Caco-2 (cell line): ENCODE measurements at regions not wholly inside any gene's neighbourhood (a gene's known extent, or its start where the extent isn't known, plus 50 kb on each side); places are given as distances from the start of the nearest gene placed in this dataset.

Experiments used
- BruUV-seq: library from RNA; stranded (reverse); fragments of 400-500 nt; replicated peaks from 2 replicates; lab custom pipeline; 2021; lab: Mats Ljungman, UMichigan
- CTCF ChIA-PET: fragments of 300-600 bp; sonication (Branson Sonifier 250); formaldehyde crosslinking; loops from one replicate; lab custom pipeline; 2022; ENCODE audit warnings: antibody characterized with exemption; lab: Charles Lee
- POLR2A ChIA-PET: fragments of 300-600 bp; sonication (Branson Sonifier 250); formaldehyde crosslinking; loops from one replicate; lab custom pipeline; 2022; ENCODE audit warnings: antibody characterized with exemption; lab: Charles Lee
- DNase-seq, 2 experiments: peaks; one replicate each; pipeline versions ENCODE4 v3.0.0 to v3.0.0-alpha.2; 2020 to 2022
- H3K27me3 ChIP-seq: replicated peaks from 2 replicates; pipeline ENCODE4 v1.6.0; 2011; ENCODE audit warnings: low read length; ENCODE audit not compliant: control insufficient read depth, insufficient read depth
- H3K36me3 ChIP-seq: 2 replicates; pipeline ENCODE4 v1.5.1; 2011; ENCODE audit warnings: low read length; ENCODE audit not compliant: control insufficient read depth, insufficient read depth
- H3K4me1 ChIP-seq: fragments of 250-450 bp; sonication (Bioruptor Pico); 2 replicates; pipeline ENCODE4 v1.5.1; 2020; ENCODE audit warnings: mild to moderate bottlenecking
- H3K4me3 ChIP-seq: 2 replicates; pipeline ENCODE4 v1.5.1; 2011; ENCODE audit warnings: low read depth, mild to moderate bottlenecking, control low read depth, low read length
- H3K9me3 ChIP-seq: fragments of 250-450 bp; sonication (Bioruptor Pico); 2 replicates; pipeline ENCODE4 v1.5.1; 2020; ENCODE audit warnings: mild to moderate bottlenecking, moderate library complexity
- H3K27ac Mint-ChIP-seq: one replicate; pipeline ENCODE4 v1.8.0; 2022; ENCODE audit warnings: mixed read lengths; ENCODE audit not compliant: unreplicated experiment
- H3K27me3 Mint-ChIP-seq: one replicate; pipeline ENCODE4 v1.8.0; 2022; ENCODE audit warnings: mixed read lengths; ENCODE audit not compliant: insufficient read depth, unreplicated experiment
- H3K36me3 Mint-ChIP-seq: one replicate; pipeline ENCODE4 v1.8.0; 2022; ENCODE audit warnings: mild to moderate bottlenecking, mixed read lengths; ENCODE audit not compliant: insufficient read depth, unreplicated experiment
- H3K4me1 Mint-ChIP-seq: one replicate; pipeline ENCODE4 v1.8.0; 2022; ENCODE audit warnings: low read depth, mixed read lengths; ENCODE audit not compliant: unreplicated experiment
- H3K4me3 Mint-ChIP-seq: one replicate; pipeline ENCODE4 v1.8.0; 2022; ENCODE audit warnings: mild to moderate bottlenecking, moderate library complexity, mixed read lengths; ENCODE audit not compliant: unreplicated experiment
- H3K9me3 Mint-ChIP-seq: one replicate; pipeline ENCODE4 v1.8.0; 2022; ENCODE audit warnings: mixed read lengths; ENCODE audit not compliant: unreplicated experiment
- intact Hi-C: fragments of 100-400 bp; cut with micrococcal nuclease; formaldehyde crosslinking; loops from one replicate; pipeline ENCODE4 v1.10.0; 2022; ENCODE audit not compliant: unreplicated experiment
- TF ChIP-seq, protein P1 (sequence below), 2 experiments: fragments of 200-600 bp in 1 of 2; IDR thresholded peaks; 1 replicate in 1 of 2; 2 replicates in 1 of 2; pipeline versions ENCODE4 v1.5.1 to v1.8.0; 2011 to 2022; ENCODE audit warnings: antibody characterized with exemption in 1 of 2, control low read depth in 1 of 2, inconsistent platforms in 1 of 2, low read depth in 1 of 2, low read length in 1 of 2, mild to moderate bottlenecking in 1 of 2, moderate library complexity in 1 of 2; ENCODE audit not compliant: insufficient read depth in 1 of 2, severe bottlenecking in 1 of 2, unreplicated experiment in 1 of 2

DNA sequence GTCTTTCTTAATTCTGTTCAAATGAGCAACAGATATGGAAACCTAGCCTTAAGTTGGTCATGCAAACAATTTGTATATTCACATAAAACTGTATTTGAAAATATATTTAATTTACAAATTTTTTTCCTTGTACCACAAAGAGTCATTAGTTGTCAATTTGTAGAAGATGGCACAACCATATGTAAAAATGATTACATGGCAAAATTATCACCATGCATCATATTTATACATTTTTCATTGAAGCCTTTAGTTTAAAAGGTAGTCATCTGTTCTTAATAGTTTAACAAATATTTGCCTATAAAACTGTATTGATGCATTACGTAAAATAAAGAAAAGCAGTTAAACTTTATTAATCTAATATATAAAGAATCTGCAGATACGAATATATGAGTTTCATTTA lies 1306.8 kb upstream of the ADGRB3 start:
- Histone ChIP-seq H3K4me3 (no peak overlapping the region), H3K9me3 (no peaks in the 10 kb centered on the region), H3K4me1 (no peaks in the 10 kb centered on the region), H3K36me3 (no peaks in the 10 kb centered on the region), H3K27me3 (no peaks in the 10 kb centered on the region)
- CTCF ChIA-PET: no interaction called here
- Mint-ChIP-seq H3K4me1 (no peaks in the 10 kb centered on the region), H3K4me3 (no peak overlapping the region), H3K36me3 (no peaks in the 10 kb centered on the region), H3K27me3 (no peaks in the 10 kb centered on the region), H3K9me3 (no peaks in the 10 kb centered on the region), H3K27ac (no peak overlapping the region)
- no TSS peak for BruUV-seq
- POLR2A ChIA-PET: no interaction called here
- intact Hi-C loops: no loop called here
- TF ChIP-seq, protein P1, sequence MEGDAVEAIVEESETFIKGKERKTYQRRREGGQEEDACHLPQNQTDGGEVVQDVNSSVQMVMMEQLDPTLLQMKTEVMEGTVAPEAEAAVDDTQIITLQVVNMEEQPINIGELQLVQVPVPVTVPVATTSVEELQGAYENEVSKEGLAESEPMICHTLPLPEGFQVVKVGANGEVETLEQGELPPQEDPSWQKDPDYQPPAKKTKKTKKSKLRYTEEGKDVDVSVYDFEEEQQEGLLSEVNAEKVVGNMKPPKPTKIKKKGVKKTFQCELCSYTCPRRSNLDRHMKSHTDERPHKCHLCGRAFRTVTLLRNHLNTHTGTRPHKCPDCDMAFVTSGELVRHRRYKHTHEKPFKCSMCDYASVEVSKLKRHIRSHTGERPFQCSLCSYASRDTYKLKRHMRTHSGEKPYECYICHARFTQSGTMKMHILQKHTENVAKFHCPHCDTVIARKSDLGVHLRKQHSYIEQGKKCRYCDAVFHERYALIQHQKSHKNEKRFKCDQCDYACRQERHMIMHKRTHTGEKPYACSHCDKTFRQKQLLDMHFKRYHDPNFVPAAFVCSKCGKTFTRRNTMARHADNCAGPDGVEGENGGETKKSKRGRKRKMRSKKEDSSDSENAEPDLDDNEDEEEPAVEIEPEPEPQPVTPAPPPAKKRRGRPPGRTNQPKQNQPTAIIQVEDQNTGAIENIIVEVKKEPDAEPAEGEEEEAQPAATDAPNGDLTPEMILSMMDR (IDR thresholded peaks at IDR 0.05; ENCODE audit: insufficient read depth in 1 of 2, low read depth in 1 of 2, low read length in 1 of 2, severe bottlenecking in 1 of 2, unreplicated experiment in 1 of 2): no peak
- DNase-seq: no peak

DNA sequence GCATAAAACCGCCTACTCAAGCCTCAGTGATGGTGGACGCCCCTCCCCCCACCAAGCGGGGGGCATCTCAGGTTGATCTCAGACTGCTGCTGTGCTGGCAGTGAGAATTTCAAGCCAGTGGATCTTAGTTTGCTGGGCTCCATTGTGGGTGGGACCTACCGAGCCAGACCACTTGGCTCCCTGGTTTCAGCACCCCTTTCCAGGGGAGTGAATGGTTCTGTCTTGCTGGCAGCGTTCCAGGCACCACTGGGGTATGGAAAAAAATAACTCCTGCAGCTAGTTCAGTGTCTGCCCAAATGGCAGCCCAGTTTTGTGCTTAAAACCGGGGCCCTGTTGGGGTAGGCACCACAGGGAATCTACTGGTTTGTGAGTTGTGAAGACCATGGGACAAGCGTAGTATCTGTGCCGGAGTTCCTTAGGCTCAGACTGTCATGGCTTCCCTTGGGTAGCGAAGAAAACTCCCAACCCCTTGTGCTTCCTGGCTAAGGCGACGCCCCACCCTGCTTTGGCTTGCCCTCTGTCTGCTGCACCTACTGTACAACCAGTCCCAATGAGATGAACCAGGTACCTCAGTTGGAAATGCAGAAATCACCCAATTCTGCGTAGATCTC lies 1334.5 kb upstream of the ADGRB3 start:
- H3K9me3 Mint-ChIP-seq: peaks cover 19% of the 10 kb centered on the region
- intact Hi-C loops: no loop called here
- BruUV-seq: no TSS peak

GRCh38 chr6:67292169-67292568 lies 1342.9 kb upstream of the ADGRB3 start:
- H3K27ac Mint-ChIP-seq: no peak overlapping the region
- CTCF ChIA-PET: no interaction called here
- DNase-seq: no peak
- POLR2A ChIA-PET: no interaction called here
- H3K4me3 Mint-ChIP-seq: no peak overlapping the region
- no peaks in the 10 kb centered on the region for H3K27me3 Mint-ChIP-seq
- Histone ChIP-seq H3K36me3 (no peaks in the 10 kb centered on the region), H3K27me3 (no peaks in the 10 kb centered on the region), H3K4me1 (no peaks in the 10 kb centered on the region), H3K4me3 (no peak overlapping the region), H3K9me3 (no peaks in the 10 kb centered on the region)
- TF ChIP-seq, protein P1 (IDR thresholded peaks at IDR 0.05; ENCODE audit: insufficient read depth in 1 of 2, low read depth in 1 of 2, low read length in 1 of 2, severe bottlenecking in 1 of 2, unreplicated experiment in 1 of 2): no peak
- intact Hi-C loops: no loop called here
- H3K36me3 Mint-ChIP-seq: no peaks in the 10 kb centered on the region
- H3K9me3 Mint-ChIP-seq: peaks cover under 1% of the 10 kb centered on the region
- no TSS peak for BruUV-seq
- no peaks in the 10 kb centered on the region for H3K4me1 Mint-ChIP-seq

More for the DNA sequence above, 1334.5 kb upstream of the ADGRB3 start:
- Histone ChIP-seq H3K36me3 (no peaks in the 10 kb centered on the region), H3K27me3 (no peaks in the 10 kb centered on the region), H3K4me1 (no peaks in the 10 kb centered on the region), H3K9me3 (no peaks in the 10 kb centered on the region), H3K4me3 (no peak overlapping the region)
- Mint-ChIP-seq H3K27ac (no peak overlapping the region), H3K36me3 (no peaks in the 10 kb centered on the region), H3K27me3 (no peaks in the 10 kb centered on the region), H3K4me1 (no peaks in the 10 kb centered on the region), H3K4me3 (no peak overlapping the region)
- no peak for DNase-seq
- CTCF ChIA-PET: no interaction called here
- TF ChIP-seq, protein P1 (IDR thresholded peaks at IDR 0.05; ENCODE audit: insufficient read depth in 1 of 2, low read depth in 1 of 2, low read length in 1 of 2, severe bottlenecking in 1 of 2, unreplicated experiment in 1 of 2): no peak
- POLR2A ChIA-PET: no interaction called here
